Keratinocyte (primary cell): ENCODE measurements at regions not wholly inside any gene's neighbourhood (a gene's known extent, or its start where the extent isn't known, plus 50 kb on each side); places are given as distances from the start of the nearest gene placed in this dataset.

ENCODE experiments used
- DNase-seq: peaks from one replicate; pipeline ENCODE4 v3.0.0-alpha.2; 2011; ENCODE audit warnings: low read depth, missing footprints, low spot score
- FAIRE-seq: peaks from 2 replicates; lab custom pipeline; 2011; peaks lifted over from hg19 to GRCh38; lab: Jason Lieb, UNC
- H2AFZ ChIP-seq: 2 replicates; pipeline ENCODE4 v1.6.0; 2012; ENCODE audit warnings: low read length, control low read depth, inconsistent platforms; ENCODE audit not compliant: control insufficient read depth
- H3K27ac ChIP-seq: 2 replicates; pipeline ENCODE4 v1.5.1; 2011; ENCODE audit warnings: low read length; ENCODE audit not compliant: control insufficient read depth, insufficient read depth
- H3K27me3 ChIP-seq: 3 replicates; pipeline ENCODE4 v1.6.0; 2011; ENCODE audit warnings: low read length; ENCODE audit not compliant: control insufficient read depth, insufficient read depth; ENCODE audit errors: extremely low read depth
- H3K36me3 ChIP-seq, 2 experiments: 2 replicates in 1 of 2; 3 replicates in 1 of 2; pipeline ENCODE4 v1.5.1; 2011; ENCODE audit warnings: low read length in 2 of 2, mild to moderate bottlenecking in 1 of 2; ENCODE audit not compliant: control insufficient read depth in 2 of 2, insufficient read depth in 2 of 2; ENCODE audit errors: extremely low read depth in 1 of 2
- H3K4me1 ChIP-seq: 3 replicates; pipeline ENCODE4 v1.5.1; 2011; ENCODE audit warnings: low read length; ENCODE audit not compliant: control insufficient read depth, insufficient read depth; ENCODE audit errors: extremely low read depth
- H3K4me2 ChIP-seq: 3 replicates; pipeline ENCODE4 v1.6.0; 2011; ENCODE audit warnings: low read depth, low read length; ENCODE audit not compliant: control insufficient read depth, insufficient read depth; ENCODE audit errors: extremely low read depth
- H3K4me3 ChIP-seq, 3 experiments: fragments of 200-600 bp in 1 of 3; sonication (generic) in 1 of 3; 2 replicates in 2 of 3; 3 replicates in 1 of 3; pipeline ENCODE4 v1.5.1; 2011 to 2016; ENCODE audit warnings: low read length in 3 of 3, mild to moderate bottlenecking in 3 of 3, control low read depth in 2 of 3, inconsistent platforms in 1 of 3, low read depth in 1 of 3, mixed read lengths in 1 of 3, mixed run types in 1 of 3, moderate library complexity in 1 of 3; ENCODE audit not compliant: control insufficient read depth in 2 of 3, insufficient read depth in 2 of 3; ENCODE audit errors: extremely low read depth in 1 of 3
- H3K79me2 ChIP-seq: 2 replicates; pipeline ENCODE4 v1.6.0; 2012; ENCODE audit warnings: low read length; ENCODE audit not compliant: control insufficient read depth, insufficient read depth
- H3K9ac ChIP-seq: 3 replicates; pipeline ENCODE4 v1.6.0; 2011; ENCODE audit warnings: low read length; ENCODE audit not compliant: control insufficient read depth, insufficient read depth; ENCODE audit errors: extremely low read depth
- H3K9me1 ChIP-seq: 3 replicates; pipeline ENCODE4 v1.6.0; 2011; ENCODE audit warnings: low read length; ENCODE audit not compliant: control insufficient read depth, insufficient read depth; ENCODE audit errors: extremely low read depth
- H3K9me3 ChIP-seq: 2 replicates; pipeline ENCODE4 v1.5.1; 2012; ENCODE audit warnings: low read depth, low read length; ENCODE audit not compliant: control insufficient read depth
- H4K20me1 ChIP-seq: 3 replicates; pipeline ENCODE4 v1.6.0; 2011; ENCODE audit warnings: low read length; ENCODE audit not compliant: control insufficient read depth, insufficient read depth; ENCODE audit errors: extremely low read depth
- CTCF ChIP-seq, 3 experiments: IDR thresholded peaks in 1 of 3; conservative IDR thresholded peaks in 1 of 3; optimal IDR thresholded peaks in 1 of 3; 2 replicates in 2 of 3; 3 replicates in 1 of 3; pipeline versions ENCODE3 to v1.5.1; 2011; ENCODE audit warnings: low read length in 3 of 3, mild to moderate bottlenecking in 3 of 3, moderate library complexity in 2 of 3, control low read depth in 1 of 3, inconsistent platforms in 1 of 3; ENCODE audit not compliant: insufficient read depth in 2 of 3; ENCODE audit errors: extremely low read depth in 1 of 3
- EZH2 ChIP-seq: IDR thresholded peaks from one replicate; pipeline ENCODE4 v1.6.1; 2012; ENCODE audit warnings: inconsistent platforms, mild to moderate bottlenecking, low read length, moderate library complexity
- dilution Hi-C: fragments of 300-500 bp; cut with MboI; formaldehyde crosslinking; loops from one replicate; pipeline ENCODE4 v1.7.0; 2020; ENCODE audit warnings: low sequenced_read_pairs; ENCODE audit not compliant: extremely low pct_ligation_motif_present

GRCh38 chr20:61055180-61056010 is 196.7 kb upstream of the CDH4 start:
- Histone ChIP-seq H2AFZ (no peak overlapping the region), H3K4me3 (no peak overlapping the region), H3K9me1 (no peaks in the 10 kb centered on the region), H3K79me2 (no peaks in the 10 kb centered on the region), H3K9ac (no peak overlapping the region), H3K9me3 (no peaks in the 10 kb centered on the region), H3K27ac (no peak overlapping the region), H3K27me3 (peaks cover 27% of the 10 kb centered on the region), H4K20me1 (no peaks in the 10 kb centered on the region), H3K4me1 (no peaks in the 10 kb centered on the region), H3K4me2 (no peak overlapping the region), H3K36me3 (no peaks in the 10 kb centered on the region)
- FAIRE-seq (no peak), DNase-seq (no peak)
- no peak for TF ChIP-seq EZH2
- dilution Hi-C loops = no loop called here

DNA sequence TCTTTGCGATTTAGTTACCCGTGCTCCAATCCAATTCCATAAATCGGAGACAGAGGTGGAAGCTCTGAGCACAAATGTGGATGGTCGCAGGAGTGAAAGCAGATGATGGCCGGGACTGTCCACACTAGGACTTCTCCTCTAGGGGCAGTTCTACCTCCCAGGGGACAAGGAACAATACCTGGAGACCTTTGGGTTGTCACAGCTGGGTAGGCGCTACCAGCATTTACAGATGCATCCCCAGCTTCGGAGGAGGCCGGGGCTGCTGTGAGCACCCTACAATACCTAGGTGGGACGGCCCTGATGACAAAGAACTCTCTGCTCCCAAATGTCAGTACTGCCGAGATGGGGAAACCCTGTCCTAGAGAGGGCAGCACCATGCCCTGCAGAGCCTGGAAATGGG is 195.9 kb upstream of the CDH4 start:
- Histone ChIP-seq H3K4me2 (no peak overlapping the region), H3K9me3 (no peaks in the 10 kb centered on the region), H3K36me3 (no peaks in the 10 kb centered on the region), H3K4me3 (no peak overlapping the region), H3K9me1 (no peaks in the 10 kb centered on the region), H3K4me1 (no peaks in the 10 kb centered on the region), H2AFZ (no peak overlapping the region), H3K27ac (no peak overlapping the region), H3K79me2 (no peaks in the 10 kb centered on the region), H4K20me1 (no peaks in the 10 kb centered on the region), H3K9ac (no peak overlapping the region), H3K27me3 (peaks cover 27% of the 10 kb centered on the region)
- dilution Hi-C loops = no loop called here
- no peak for TF ChIP-seq EZH2
- no peak for TF ChIP-seq CTCF (optimal IDR thresholded peaks at IDR 0.05 in 1 of 3, IDR thresholded peaks at IDR 0.05 in 1 of 3, conservative IDR thresholded peaks at IDR 0.05 in 1 of 3; ENCODE audit: extremely low read depth in 1 of 3, insufficient read depth in 2 of 3, low read length in 3 of 3)
- FAIRE-seq (no peak), DNase-seq (no peak)
